Suprapubic skin (tissue), 4 donors: ENCODE measurements at regions not wholly inside any gene's neighbourhood (a gene's known extent, or its start where the extent isn't known, plus 50 kb on each side); places are given as distances from the start of the nearest gene placed in this dataset.
"Not testable (repeated sequence)": the region's sequence is repeated elsewhere in the genome, so short reads cannot be mapped to it uniquely, and the experiment has no call there.

Experiments used
- DNase-seq, 2 donors: peaks; one replicate each; pipeline ENCODE4 v3.0.0-alpha.2; 2019; ENCODE audit warnings: low spot score in 2 of 2
- H3K27ac ChIP-seq: fragments of 200-600 bp; sonication (generic); one replicate; pipeline ENCODE4 v1.5.1; 2019
- H3K27me3 ChIP-seq: fragments of 200-600 bp; sonication (generic); one replicate; pipeline ENCODE4 v1.5.1; 2019
- H3K36me3 ChIP-seq: fragments of 200-600 bp; sonication (generic); one replicate; pipeline ENCODE4 v1.5.1; 2019
- H3K4me1 ChIP-seq: fragments of 200-600 bp; sonication (generic); one replicate; pipeline ENCODE4 v1.5.1; 2019
- H3K4me3 ChIP-seq: fragments of 200-600 bp; sonication (generic); one replicate; pipeline ENCODE4 v1.5.1; 2019; ENCODE audit warnings: mild to moderate bottlenecking
- H3K9me3 ChIP-seq: fragments of 200-600 bp; sonication (generic); one replicate; pipeline ENCODE4 v1.5.1; 2019
- EP300 ChIP-seq: sonication (generic); formaldehyde crosslinking; IDR thresholded peaks from one replicate; pipeline ENCODE4 v1.6.1; 2017; ENCODE audit warnings: antibody characterized with exemption
- POLR2A ChIP-seq, 2 donors: fragments of 450-650 bp; IDR thresholded peaks; one replicate each; pipeline ENCODE4 v1.6.1; 2017; ENCODE audit warnings: antibody characterized with exemption in 2 of 2, mild to moderate bottlenecking in 2 of 2, moderate library complexity in 2 of 2
- POLR2AphosphoS5 ChIP-seq, 3 donors: sonication (generic); formaldehyde crosslinking; IDR thresholded peaks; one replicate each; pipeline ENCODE4 v1.6.1; 2017; ENCODE audit warnings: antibody characterized with exemption in 3 of 3
- WGBS: methylation state at CpG from one replicate; pipeline ENCODE4 v1.1.5; 2018; 5-methylcytosine and 5-hydroxymethylcytosine counted together
- TF ChIP-seq, protein P1 (sequence below), 2 donors: fragments of 200-600 bp in 1 of 2; fragments of 450-650 bp in 1 of 2; sonication (generic) in 1 of 2; IDR thresholded peaks; one replicate each; pipeline ENCODE4 v1.5.1; 2016 to 2019; ENCODE audit warnings: antibody characterized with exemption in 2 of 2, mild to moderate bottlenecking in 1 of 2, moderate library complexity in 1 of 2

DNA sequence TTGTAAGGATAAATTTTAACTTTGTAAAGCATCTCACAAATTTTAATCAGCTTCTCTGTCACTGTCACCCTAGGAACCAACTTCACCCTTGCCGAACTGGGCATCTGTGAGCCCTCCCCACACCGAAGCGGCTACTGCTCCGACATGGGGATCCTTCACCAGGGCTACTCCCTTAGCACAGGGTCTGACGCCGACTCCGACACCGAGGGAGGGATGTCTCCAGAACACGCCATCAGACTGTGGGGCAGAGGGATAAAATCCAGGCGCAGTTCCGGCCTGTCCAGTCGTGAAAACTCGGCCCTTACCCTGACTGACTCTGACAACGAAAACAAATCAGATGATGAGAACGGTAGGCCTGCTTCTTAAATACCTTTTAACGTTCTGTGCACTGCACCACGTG, 916.3 kb upstream of the WWC1 start:
- DNase-seq = no peak
- Histone ChIP-seq H3K27ac (no peak overlapping the region), H3K27me3 (no peaks in the 10 kb centered on the region), H3K4me1 (no peaks in the 10 kb centered on the region), H3K36me3 (no peaks in the 10 kb centered on the region), H3K4me3 (no peak overlapping the region), H3K9me3 (no peaks in the 10 kb centered on the region)
- TF ChIP-seq, protein P1, sequence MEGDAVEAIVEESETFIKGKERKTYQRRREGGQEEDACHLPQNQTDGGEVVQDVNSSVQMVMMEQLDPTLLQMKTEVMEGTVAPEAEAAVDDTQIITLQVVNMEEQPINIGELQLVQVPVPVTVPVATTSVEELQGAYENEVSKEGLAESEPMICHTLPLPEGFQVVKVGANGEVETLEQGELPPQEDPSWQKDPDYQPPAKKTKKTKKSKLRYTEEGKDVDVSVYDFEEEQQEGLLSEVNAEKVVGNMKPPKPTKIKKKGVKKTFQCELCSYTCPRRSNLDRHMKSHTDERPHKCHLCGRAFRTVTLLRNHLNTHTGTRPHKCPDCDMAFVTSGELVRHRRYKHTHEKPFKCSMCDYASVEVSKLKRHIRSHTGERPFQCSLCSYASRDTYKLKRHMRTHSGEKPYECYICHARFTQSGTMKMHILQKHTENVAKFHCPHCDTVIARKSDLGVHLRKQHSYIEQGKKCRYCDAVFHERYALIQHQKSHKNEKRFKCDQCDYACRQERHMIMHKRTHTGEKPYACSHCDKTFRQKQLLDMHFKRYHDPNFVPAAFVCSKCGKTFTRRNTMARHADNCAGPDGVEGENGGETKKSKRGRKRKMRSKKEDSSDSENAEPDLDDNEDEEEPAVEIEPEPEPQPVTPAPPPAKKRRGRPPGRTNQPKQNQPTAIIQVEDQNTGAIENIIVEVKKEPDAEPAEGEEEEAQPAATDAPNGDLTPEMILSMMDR (IDR thresholded peaks at IDR 0.05) = no peak
- TF ChIP-seq EP300 (no peak), POLR2AphosphoS5 (IDR thresholded peaks at IDR 0.05) (no peak), POLR2A (IDR thresholded peaks at IDR 0.05) (no peak)
- WGBS = 87% methylated on average over 17 of the region's 17 CpGs

- Histone ChIP-seq H3K9me3 (no peaks in the 10 kb centered on the region), H3K4me1 (no peaks in the 10 kb centered on the region), H3K27me3 (no peaks in the 10 kb centered on the region), H3K27ac (no peak overlapping the region), H3K36me3 (no peaks in the 10 kb centered on the region), H3K4me3 (no peak overlapping the region)
- TF ChIP-seq EP300 = no peak
- TF ChIP-seq, protein P1 (IDR thresholded peaks at IDR 0.05) = no peak
- TF ChIP-seq POLR2AphosphoS5 (IDR thresholded peaks at IDR 0.05) = no peak
- TF ChIP-seq POLR2A (IDR thresholded peaks at IDR 0.05) = no peak
- 54% methylated on average over 9 of the region's 9 CpGs for WGBS
- DNase-seq = no peak
Observed at GRCh38 chr5:167378894-167379723, 912.3 kb upstream of the WWC1 start.

DNA sequence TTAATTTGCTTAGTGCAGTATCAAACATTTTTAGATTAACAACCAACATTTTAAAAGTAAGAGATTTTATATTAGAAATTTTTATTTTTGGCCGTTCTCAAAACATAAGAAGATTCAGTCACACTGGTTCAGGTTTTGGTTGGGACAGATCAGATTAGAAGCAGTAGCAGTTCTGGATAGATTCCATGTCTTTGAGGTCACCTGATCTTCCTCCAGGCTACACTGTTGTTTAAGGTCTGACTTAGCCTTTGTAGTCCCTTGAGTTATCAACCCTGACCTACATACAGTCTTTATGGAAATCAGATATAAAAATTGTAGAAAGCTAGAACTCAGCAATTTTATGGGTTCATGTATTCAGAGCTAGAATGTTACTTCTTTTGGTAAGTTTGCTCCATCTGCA, 910.0 kb upstream of the WWC1 start:
- no peaks in the 10 kb centered on the region for H3K4me1 ChIP-seq
- no peaks in the 10 kb centered on the region for H3K9me3 ChIP-seq
- TF ChIP-seq, protein P1 (IDR thresholded peaks at IDR 0.05) = no peak
- TF ChIP-seq EP300 (no peak), POLR2AphosphoS5 (IDR thresholded peaks at IDR 0.05) (no peak), POLR2A (IDR thresholded peaks at IDR 0.05) (no peak)
- no peak overlapping the region for H3K27ac ChIP-seq
- 61% methylated on average over 1 of the region's 1 CpG for WGBS
- H3K4me3 ChIP-seq = no peak overlapping the region
- DNase-seq = no peak
- H3K36me3 ChIP-seq = no peaks in the 10 kb centered on the region
- H3K27me3 ChIP-seq = no peaks in the 10 kb centered on the region

GRCh38 chr5:167389537-167389936, 901.9 kb upstream of the WWC1 start:
- H3K27ac ChIP-seq = no peak overlapping the region

DNA sequence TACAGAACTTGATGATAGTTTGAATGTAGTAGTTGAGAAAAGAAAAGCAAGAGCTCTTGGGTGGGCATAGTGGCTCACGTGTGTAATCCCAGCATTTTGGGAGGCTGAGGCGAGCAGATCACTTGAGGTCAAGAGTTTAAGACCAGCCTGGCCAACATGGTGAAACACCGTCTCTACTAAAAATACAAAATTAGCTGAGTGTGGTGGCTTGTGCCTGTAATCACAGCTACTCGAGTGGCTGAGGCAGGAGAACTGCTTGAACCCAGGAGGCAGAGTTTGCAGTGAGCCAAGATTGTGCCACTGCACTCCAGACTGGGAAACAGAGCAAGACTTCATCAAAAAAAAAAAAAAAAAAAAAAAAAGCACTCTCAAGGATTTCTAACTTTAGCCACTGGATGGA, 900.2 kb upstream of the WWC1 start:
- H3K4me3 ChIP-seq, H3K27me3 ChIP-seq, H3K4me1 ChIP-seq, H3K27ac ChIP-seq, H3K36me3 ChIP-seq, DNase-seq, H3K9me3 ChIP-seq: not testable (repeated sequence)
- 79% methylated on average over 4 of the region's 4 CpGs for WGBS

More at GRCh38 chr5:167389537-167389936, 901.9 kb upstream of the WWC1 start:
- DNase-seq = no peak
- TF ChIP-seq EP300 = no peak
- TF ChIP-seq POLR2AphosphoS5 (IDR thresholded peaks at IDR 0.05) = no peak
- TF ChIP-seq POLR2A (IDR thresholded peaks at IDR 0.05) = no peak
- TF ChIP-seq, protein P1 (IDR thresholded peaks at IDR 0.05) = no peak
- Histone ChIP-seq H3K4me1 (no peaks in the 10 kb centered on the region), H3K27me3 (no peaks in the 10 kb centered on the region), H3K36me3 (no peaks in the 10 kb centered on the region), H3K9me3 (no peaks in the 10 kb centered on the region), H3K4me3 (no peak overlapping the region)
- 87% methylated on average over 4 of the region's 4 CpGs for WGBS
